ENCODE measurements at regions not wholly inside any gene's neighbourhood (a gene's known extent, or its start where the extent isn't known, plus 50 kb on each side); places are given as distances from the start of the nearest gene placed in this dataset.

- H4K20me1 ChIP-seq (ENCODE audit: insufficient read depth) = no peaks in the 10 kb centered on the region
- H3K27me3 ChIP-seq (ENCODE audit: insufficient read depth, low read depth, low read length) = no peaks in the 10 kb centered on the region
- no peak overlapping the region for H3K4me3 ChIP-seq (ENCODE audit: low read length)
- H3K9ac ChIP-seq (ENCODE audit: low read length) = no peak overlapping the region
- no peaks in the 10 kb centered on the region for H3K9me2 ChIP-seq (ENCODE audit: insufficient read depth, low read length)
- H3K79me2 ChIP-seq (replicated peaks; ENCODE audit: insufficient read depth, low read length) = no peaks in the 10 kb centered on the region
- H3K4me2 ChIP-seq (ENCODE audit: low read length) = no peak overlapping the region
- no peaks in the 10 kb centered on the region for H3F3A ChIP-seq (ENCODE audit: insufficient read depth, low read length, poor library complexity, severe bottlenecking)
- no peak overlapping the region for H3K27ac ChIP-seq (ENCODE audit: low read length)
- TF ChIP-seq RAD21 (conservative IDR thresholded peaks at IDR 0.05) (no peak), SMC3 (conservative IDR thresholded peaks at IDR 0.05; ENCODE audit: poor library complexity) (no peak), EZH2 (IDR thresholded peaks at IDR 0.05; ENCODE audit: borderline replicate concordance, insufficient read depth, low read length, poor library complexity, severe bottlenecking) (no peak), REST (IDR thresholded peaks at IDR 0.05; ENCODE audit: borderline replicate concordance) (no peak)
- H3K36me3 ChIP-seq (ENCODE audit: insufficient read depth, low read length) = no peaks in the 10 kb centered on the region
- no peak overlapping the region for H2AFZ ChIP-seq (ENCODE audit: low read depth, low read length)
- H3K9me3 ChIP-seq (ENCODE audit: low read length) = no peaks in the 10 kb centered on the region
These were observed 205.0 kb downstream of the RAD51AP2 start for GRCh38 chr2:17313261-17313660.

- Histone ChIP-seq H3K27ac (ENCODE audit: low read length) (peak overlapping the region; percentile 79), H3K9ac (ENCODE audit: low read length) (no peak overlapping the region), H2AFZ (ENCODE audit: low read depth, low read length) (no peak overlapping the region), H3F3A (ENCODE audit: insufficient read depth, low read length, poor library complexity, severe bottlenecking) (no peaks in the 10 kb centered on the region), H3K9me3 (ENCODE audit: low read length) (no peaks in the 10 kb centered on the region), H3K36me3 (ENCODE audit: insufficient read depth, low read length) (no peaks in the 10 kb centered on the region), H3K79me2 (replicated peaks; ENCODE audit: insufficient read depth, low read length) (no peaks in the 10 kb centered on the region), H4K20me1 (ENCODE audit: insufficient read depth) (no peaks in the 10 kb centered on the region), H3K4me3 (ENCODE audit: low read length) (peak overlapping the region; percentile 35), H3K4me2 (ENCODE audit: low read length) (peak overlapping the region; percentile 15), H3K27me3 (ENCODE audit: insufficient read depth, low read depth, low read length) (no peaks in the 10 kb centered on the region), H3K9me2 (ENCODE audit: insufficient read depth, low read length) (no peaks in the 10 kb centered on the region)
- no peak for TF ChIP-seq MXI1 (conservative IDR thresholded peaks at IDR 0.05; ENCODE audit: poor library complexity, severe bottlenecking)
- no peak for TF ChIP-seq CTCF (IDR thresholded peaks at IDR 0.05; ENCODE audit: poor library complexity, severe bottlenecking)
- no peak for TF ChIP-seq POLR2AphosphoS5 (IDR thresholded peaks at IDR 0.05)
- no peak for TF ChIP-seq RAD21 (conservative IDR thresholded peaks at IDR 0.05)
- no peak for TF ChIP-seq TAF1 (IDR thresholded peaks at IDR 0.05; ENCODE audit: low read depth)
- TF ChIP-seq EP300 (conservative IDR thresholded peaks at IDR 0.05; ENCODE audit: poor library complexity, severe bottlenecking) = no peak
- TF ChIP-seq EZH2 (IDR thresholded peaks at IDR 0.05; ENCODE audit: borderline replicate concordance, insufficient read depth, low read length, poor library complexity, severe bottlenecking) = no peak
- no peak for TF ChIP-seq SMC3 (conservative IDR thresholded peaks at IDR 0.05; ENCODE audit: poor library complexity)
These were observed 206.3 kb downstream of the RAD51AP2 start for GRCh38 chr2:17311771-17312511.

Data from neural cell (in vitro differentiated cells).